ENCODE measurements at regions not wholly inside any gene's neighbourhood (a gene's known extent, or its start where the extent isn't known, plus 50 kb on each side); places are given as distances from the start of the nearest gene placed in this dataset.

GRCh38 chr18:5646739-5647138, 102.9 kb upstream of the EPB41L3 start:
- Histone ChIP-seq H3K27me3 (ENCODE audit: control insufficient read depth, insufficient read depth, low read length) (no peaks in the 10 kb centered on the region), H3K27ac (ENCODE audit: low read length) (no peak overlapping the region), H3K4me1 (ENCODE audit: control insufficient read depth, insufficient read depth, low read length) (no peaks in the 10 kb centered on the region), H3K9me3 (ENCODE audit: control insufficient read depth, insufficient read depth, low read length) (no peaks in the 10 kb centered on the region), H3K4me3 (ENCODE audit: low read length) (no peak overlapping the region), H3K36me3 (ENCODE audit: control insufficient read depth, insufficient read depth, low read length) (no peaks in the 10 kb centered on the region)
- no peak for ATAC-seq
- H3K4me1 Mint-ChIP-seq: no peaks in the 10 kb centered on the region
- H3K36me3 Mint-ChIP-seq: no peaks in the 10 kb centered on the region
- 86% methylated on average over 3 of the region's 3 CpGs for WGBS (ENCODE audit: insufficient coverage)
- H3K27ac Mint-ChIP-seq: no peak overlapping the region
- intact Hi-C loops (cut with micrococcal nuclease): no loop called here
- H3K9me3 Mint-ChIP-seq: no peaks in the 10 kb centered on the region
- peaks cover 0 to 5% of the 10 kb centered on the region in 2 donors for H3K27me3 Mint-ChIP-seq (ENCODE audit: low read depth in 2 of 2)
- no peak overlapping the region for H3K4me3 Mint-ChIP-seq
- no peak for DNase-seq
- no peak for TF ChIP-seq CTCF (IDR thresholded peaks at IDR 0.05)

GRCh38 chr18:5643288-5643687, 99.5 kb upstream of the EPB41L3 start:
- no peak overlapping the region for H3K27ac Mint-ChIP-seq
- H3K9me3 Mint-ChIP-seq: no peaks in the 10 kb centered on the region
- H3K27me3 Mint-ChIP-seq (ENCODE audit: low read depth in 2 of 2): peaks cover 1 to 6% of the 10 kb centered on the region in 2 donors
- no peaks in the 10 kb centered on the region for H3K36me3 Mint-ChIP-seq
- no peaks in the 10 kb centered on the region for H3K4me1 ChIP-seq (ENCODE audit: control insufficient read depth, insufficient read depth, low read length)
- no peaks in the 10 kb centered on the region for H3K9me3 ChIP-seq (ENCODE audit: control insufficient read depth, insufficient read depth, low read length)
- H3K27me3 ChIP-seq (ENCODE audit: control insufficient read depth, insufficient read depth, low read length): no peaks in the 10 kb centered on the region
- H3K4me3 Mint-ChIP-seq: no peak overlapping the region
- H3K36me3 ChIP-seq (ENCODE audit: control insufficient read depth, insufficient read depth, low read length): no peaks in the 10 kb centered on the region
- no peak overlapping the region for H3K4me3 ChIP-seq (ENCODE audit: low read length)
- no peak for ATAC-seq
- H3K4me1 Mint-ChIP-seq: no peaks in the 10 kb centered on the region
- no peak for TF ChIP-seq CTCF (IDR thresholded peaks at IDR 0.05)
- intact Hi-C loops (cut with micrococcal nuclease): no loop called here
- WGBS (ENCODE audit: insufficient coverage): 86% methylated on average over 6 of the region's 7 CpGs
- no peak overlapping the region for H3K27ac ChIP-seq (ENCODE audit: low read length)
- no peak for DNase-seq

GRCh38 chr18:5640939-5641338, 97.1 kb upstream of the EPB41L3 start:
- H3K36me3 ChIP-seq (ENCODE audit: control insufficient read depth, insufficient read depth, low read length): no peaks in the 10 kb centered on the region
- no peaks in the 10 kb centered on the region for H3K27me3 ChIP-seq (ENCODE audit: control insufficient read depth, insufficient read depth, low read length)
- no peak overlapping the region for H3K27ac Mint-ChIP-seq
- intact Hi-C loops (cut with micrococcal nuclease): no loop called here
- H3K27me3 Mint-ChIP-seq (ENCODE audit: low read depth in 2 of 2): peaks cover 6 to 11% of the 10 kb centered on the region in 2 donors
- no peak overlapping the region for H3K4me3 ChIP-seq (ENCODE audit: low read length)
- TF ChIP-seq CTCF (IDR thresholded peaks at IDR 0.05): no peak
- no peak overlapping the region for H3K4me3 Mint-ChIP-seq
- H3K36me3 Mint-ChIP-seq: no peaks in the 10 kb centered on the region
- no peaks in the 10 kb centered on the region for H3K9me3 ChIP-seq (ENCODE audit: control insufficient read depth, insufficient read depth, low read length)
- peaks cover 4% of the 10 kb centered on the region in 2 donors for H3K9me3 Mint-ChIP-seq
- no peaks in the 10 kb centered on the region for H3K4me1 Mint-ChIP-seq
- DNase-seq: no peak
- WGBS (ENCODE audit: insufficient coverage): 87% methylated on average over 12 of the region's 12 CpGs
- ATAC-seq: no peak
- H3K27ac ChIP-seq (ENCODE audit: low read length): no peak overlapping the region
- no peaks in the 10 kb centered on the region for H3K4me1 ChIP-seq (ENCODE audit: control insufficient read depth, insufficient read depth, low read length)

- H3K9me3 ChIP-seq (ENCODE audit: control insufficient read depth, insufficient read depth, low read length): no peaks in the 10 kb centered on the region
- Mint-ChIP-seq H3K27me3 (ENCODE audit: low read depth in 2 of 2) (peaks cover 6 to 15% of the 10 kb centered on the region in 2 donors), H3K4me3 (no peak overlapping the region), H3K9me3 (peaks cover 4 to 7% of the 10 kb centered on the region in 2 donors), H3K4me1 (no peaks in the 10 kb centered on the region), H3K27ac (no peak overlapping the region), H3K36me3 (no peaks in the 10 kb centered on the region)
- no peak overlapping the region for H3K27ac ChIP-seq (ENCODE audit: low read length)
- no peaks in the 10 kb centered on the region for H3K27me3 ChIP-seq (ENCODE audit: control insufficient read depth, insufficient read depth, low read length)
- 2% methylated on average over 2 of the region's 2 CpGs for WGBS (ENCODE audit: insufficient coverage)
- H3K4me1 ChIP-seq (ENCODE audit: control insufficient read depth, insufficient read depth, low read length): no peaks in the 10 kb centered on the region
- H3K36me3 ChIP-seq (ENCODE audit: control insufficient read depth, insufficient read depth, low read length): no peaks in the 10 kb centered on the region
- intact Hi-C loops (cut with micrococcal nuclease): no loop called here
- no peak for DNase-seq
- no peak for TF ChIP-seq CTCF (IDR thresholded peaks at IDR 0.05)
- ATAC-seq: no peak
- no peak overlapping the region for H3K4me3 ChIP-seq (ENCODE audit: low read length)
Observed at GRCh38 chr18:5639131-5639530, 95.3 kb upstream of the EPB41L3 start.
